Ovary (tissue), 7 donors: ENCODE measurements at regions not wholly inside any gene's neighbourhood (a gene's known extent, or its start where the extent isn't known, plus 50 kb on each side); places are given as distances from the start of the nearest gene placed in this dataset.

ENCODE experiments used
- DNase-seq, 5 donors: peaks; one replicate each; pipeline ENCODE4 v3.0.0-alpha.2; 2019 to 2020
- H3K27ac ChIP-seq, 2 donors: fragments of 200-600 bp; one replicate each; pipeline versions ENCODE4 v1.5.1 to v1.8.0; 2019 to 2022
- H3K27me3 ChIP-seq: fragments of 200-600 bp; one replicate; pipeline ENCODE4 v1.8.0; 2022
- H3K36me3 ChIP-seq: fragments of 200-600 bp; sonication (generic); one replicate; pipeline ENCODE4 v1.5.1; 2019
- H3K4me1 ChIP-seq: one replicate; pipeline ENCODE4 v1.8.1; 2013; ENCODE audit warnings: mild to moderate bottlenecking, moderate library complexity; ENCODE audit not compliant: insufficient read depth
- H3K4me3 ChIP-seq: fragments of 200-600 bp; sonication (generic); one replicate; pipeline ENCODE4 v1.5.1; 2017
- H3K9me3 ChIP-seq, 2 donors: fragments of 200-600 bp in 1 of 2; sonication (generic) in 1 of 2; one replicate each; pipeline versions ENCODE4 v1.5.1 to v1.8.1; 2013 to 2019; ENCODE audit warnings: mild to moderate bottlenecking in 1 of 2, moderate library complexity in 1 of 2
- EP300 ChIP-seq: sonication (generic); formaldehyde crosslinking; IDR thresholded peaks from one replicate; pipeline ENCODE4 v1.6.1; 2017; ENCODE audit warnings: antibody characterized with exemption
- POLR2A ChIP-seq: fragments of 450-650 bp; IDR thresholded peaks from one replicate; pipeline ENCODE4 v1.6.1; 2017; ENCODE audit warnings: antibody characterized with exemption, mild to moderate bottlenecking, moderate library complexity
- WGBS, 3 donors: extraction: QIAGEN DNeasy Blood & Tissue Kit in 1 of 3; methylation state at CpG; one replicate each; pipeline versions ENCODE4 v1.1.5 to v1.1.7; 2013 to 2017; 5-methylcytosine and 5-hydroxymethylcytosine counted together
- intact Hi-C, 4 donors: fragments of 100-400 bp; cut with DNase I; formaldehyde crosslinking; loops; one replicate each; pipeline versions ENCODE4 v1.11.0 to v1.15.1; 2022 to 2023
- TF ChIP-seq, protein P1 (sequence below), 3 donors: fragments of 450-650 bp in 2 of 3; fragments of 200-600 bp in 1 of 3; IDR thresholded peaks; one replicate each; pipeline versions ENCODE4 v1.5.1 to v1.8.0; 2016 to 2022; ENCODE audit warnings: antibody characterized with exemption in 3 of 3, mild to moderate bottlenecking in 1 of 3
- donor health status: DM: no; HTN: no; CAD: no; lungs with moderate emphysema.
- donor health status: DM: no; HTN: no; CAD: no.
- donor health status: Bipolar disorder and iron deficiency.
- donor health status: DM: no; HTN: no; CAD: no.
- donor health status: DM: yes; HTN: yes; CAD: no.

DNA sequence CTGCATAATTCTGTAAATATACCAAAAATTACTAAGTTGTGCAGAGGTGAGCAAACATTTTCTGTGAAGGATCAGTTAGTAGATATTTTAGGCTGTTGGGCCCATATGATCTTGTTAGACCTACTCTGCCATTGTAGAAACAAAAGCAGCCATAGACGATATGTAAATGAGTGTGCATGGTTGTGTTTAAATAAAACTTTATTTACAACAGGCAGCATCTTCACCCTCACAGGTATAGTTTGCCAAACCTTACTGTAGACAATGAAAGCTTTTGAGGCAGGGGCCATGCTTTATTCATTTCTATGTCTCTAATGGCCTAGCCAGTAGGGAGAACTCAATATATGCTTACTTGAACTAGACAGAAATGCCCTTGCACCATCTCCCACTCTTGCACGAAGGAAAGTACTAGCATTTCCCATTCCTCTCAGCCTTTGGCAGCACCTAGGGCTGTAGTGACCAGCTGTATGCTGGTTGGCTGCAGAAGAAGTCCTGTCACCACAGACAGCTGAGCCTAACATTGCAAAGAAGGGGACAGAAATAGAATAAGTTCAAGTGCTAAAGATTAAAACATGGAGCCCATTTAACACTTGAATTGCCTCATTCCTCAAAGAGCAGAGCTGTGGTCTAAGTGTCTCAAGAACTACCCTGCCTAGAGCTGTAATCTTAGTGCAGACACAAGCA, 305.1 kb upstream of the MGAT5 start:
- no peaks in the 10 kb centered on the region for H3K27me3 ChIP-seq
- intact Hi-C loops, result no loop called here
- no peak overlapping the region for H3K27ac ChIP-seq
- TF ChIP-seq POLR2A (no peak), EP300 (no peak)
- TF ChIP-seq, protein P1, sequence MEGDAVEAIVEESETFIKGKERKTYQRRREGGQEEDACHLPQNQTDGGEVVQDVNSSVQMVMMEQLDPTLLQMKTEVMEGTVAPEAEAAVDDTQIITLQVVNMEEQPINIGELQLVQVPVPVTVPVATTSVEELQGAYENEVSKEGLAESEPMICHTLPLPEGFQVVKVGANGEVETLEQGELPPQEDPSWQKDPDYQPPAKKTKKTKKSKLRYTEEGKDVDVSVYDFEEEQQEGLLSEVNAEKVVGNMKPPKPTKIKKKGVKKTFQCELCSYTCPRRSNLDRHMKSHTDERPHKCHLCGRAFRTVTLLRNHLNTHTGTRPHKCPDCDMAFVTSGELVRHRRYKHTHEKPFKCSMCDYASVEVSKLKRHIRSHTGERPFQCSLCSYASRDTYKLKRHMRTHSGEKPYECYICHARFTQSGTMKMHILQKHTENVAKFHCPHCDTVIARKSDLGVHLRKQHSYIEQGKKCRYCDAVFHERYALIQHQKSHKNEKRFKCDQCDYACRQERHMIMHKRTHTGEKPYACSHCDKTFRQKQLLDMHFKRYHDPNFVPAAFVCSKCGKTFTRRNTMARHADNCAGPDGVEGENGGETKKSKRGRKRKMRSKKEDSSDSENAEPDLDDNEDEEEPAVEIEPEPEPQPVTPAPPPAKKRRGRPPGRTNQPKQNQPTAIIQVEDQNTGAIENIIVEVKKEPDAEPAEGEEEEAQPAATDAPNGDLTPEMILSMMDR (IDR thresholded peaks at IDR 0.05), result no peak
- no peaks in the 10 kb centered on the region for H3K36me3 ChIP-seq
- no peak overlapping the region for H3K4me3 ChIP-seq
- DNase-seq, result no peak
- WGBS, 3 donors, result 27 to 50% (median 45%) methylated on average over 2 of the region's 2 CpGs
- no peaks in the 10 kb centered on the region for H3K4me1 ChIP-seq
- no peaks in the 10 kb centered on the region for H3K9me3 ChIP-seq

DNA sequence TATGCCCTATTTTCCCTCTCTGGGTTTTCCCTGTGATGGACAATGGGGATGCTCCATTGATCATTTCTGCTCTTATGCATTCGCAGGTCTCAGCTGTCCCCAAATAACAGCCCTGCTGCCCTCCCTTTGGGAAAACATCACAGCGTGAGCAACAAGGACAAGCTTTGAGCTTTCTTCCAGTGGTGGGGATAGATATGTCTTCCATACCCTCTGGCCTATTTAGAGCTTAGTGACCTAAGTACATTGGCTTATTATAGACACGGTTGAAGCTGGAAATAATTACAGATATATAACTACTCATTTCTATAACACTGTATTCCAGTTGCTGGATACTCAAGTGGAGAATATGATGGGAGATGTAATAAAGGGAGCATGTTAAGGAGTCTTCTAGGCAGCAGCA, 304.3 kb upstream of the MGAT5 start:
- no peaks in the 10 kb centered on the region for H3K4me1 ChIP-seq
- 83 to 91% (median 89%) methylated on average over 3 of the region's 3 CpGs for WGBS, 3 donors

DNA sequence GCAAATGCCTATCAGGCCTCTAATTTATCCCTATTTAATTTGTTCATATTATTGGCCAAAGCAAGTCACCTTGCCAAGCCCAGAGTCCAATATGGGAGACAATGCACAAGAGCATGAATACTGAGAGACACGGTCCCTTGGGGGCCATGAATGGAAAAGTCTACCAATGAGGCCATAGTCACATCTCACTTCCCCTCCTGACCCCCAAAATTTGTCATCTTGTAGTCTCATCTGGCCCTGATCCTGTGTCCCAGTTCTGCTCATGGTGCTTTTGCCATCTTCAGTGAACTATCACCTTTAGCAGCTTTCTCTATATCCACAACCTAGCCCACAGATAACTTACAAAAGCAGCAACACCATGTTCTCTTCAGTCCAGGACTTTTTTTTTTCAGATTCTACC, 302.7 kb upstream of the MGAT5 start:
- DNase-seq, result no peak
- Histone ChIP-seq H3K27ac (no peak overlapping the region), H3K4me3 (no peak overlapping the region), H3K9me3 (no peaks in the 10 kb centered on the region), H3K36me3 (no peaks in the 10 kb centered on the region), H3K4me1 (no peaks in the 10 kb centered on the region), H3K27me3 (no peaks in the 10 kb centered on the region)
- intact Hi-C loops, result no loop called here
- WGBS, 3 donors, result 90 to 100% (median 92%) methylated on average over 1 of the region's 1 CpG
- TF ChIP-seq, protein P1 (IDR thresholded peaks at IDR 0.05), result no peak
- no peak for TF ChIP-seq POLR2A
- no peak for TF ChIP-seq EP300

More for the DNA sequence above, 304.3 kb upstream of the MGAT5 start:
- intact Hi-C loops, result no loop called here
- Histone ChIP-seq H3K27me3 (no peaks in the 10 kb centered on the region), H3K9me3 (no peaks in the 10 kb centered on the region), H3K4me3 (no peak overlapping the region), H3K36me3 (no peaks in the 10 kb centered on the region), H3K27ac (no peak overlapping the region)
- DNase-seq, result no peak
- TF ChIP-seq, protein P1 (IDR thresholded peaks at IDR 0.05), result no peak
- TF ChIP-seq POLR2A, result no peak
- TF ChIP-seq EP300, result no peak

DNA sequence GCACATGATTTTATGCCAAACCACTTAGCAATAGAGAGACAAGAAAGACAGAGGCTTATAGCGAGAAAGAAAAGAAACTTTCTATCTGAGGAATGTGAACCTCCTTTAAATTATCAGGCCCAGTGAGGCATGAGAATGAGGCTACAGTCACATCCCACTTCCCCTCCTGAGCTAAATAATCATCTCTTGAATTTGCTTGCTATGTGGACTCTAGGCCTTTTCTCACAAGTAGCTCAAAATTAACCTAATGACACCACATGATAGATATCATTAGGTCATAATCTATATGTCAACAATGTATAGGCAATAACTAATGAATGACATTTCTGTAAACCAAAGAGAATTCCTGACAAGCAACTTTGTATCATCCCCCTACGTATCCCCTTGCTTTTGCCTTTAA, 301.5 kb upstream of the MGAT5 start:
- Histone ChIP-seq H3K36me3 (no peaks in the 10 kb centered on the region), H3K27me3 (no peaks in the 10 kb centered on the region), H3K9me3 (no peaks in the 10 kb centered on the region), H3K4me3 (no peak overlapping the region), H3K4me1 (no peaks in the 10 kb centered on the region), H3K27ac (no peak overlapping the region)
- intact Hi-C loops, result no loop called here
- WGBS, 3 donors, result 33 to 78% (median 62%) methylated on average over 2 of the region's 2 CpGs
- TF ChIP-seq EP300 (no peak), POLR2A (no peak)
- TF ChIP-seq, protein P1 (IDR thresholded peaks at IDR 0.05), result no peak
- no peak for DNase-seq
